WI38 (cell line): ENCODE measurements at regions not wholly inside any gene's neighbourhood (a gene's known extent, or its start where the extent isn't known, plus 50 kb on each side); places are given as distances from the start of the nearest gene placed in this dataset.

Source experiments
- H3K4me3 ChIP-seq: 2 replicates; pipeline ENCODE4 v1.5.1; 2011; ENCODE audit warnings: low read depth, mild to moderate bottlenecking, control low read depth, low read length
- TF ChIP-seq, protein P1 (sequence below): IDR thresholded peaks from 2 replicates; pipeline ENCODE4 v1.5.1; 2012; ENCODE audit warnings: low read depth, mild to moderate bottlenecking, control low read depth, low read length

- no peak overlapping the region for H3K4me3 ChIP-seq
- TF ChIP-seq, protein P1, sequence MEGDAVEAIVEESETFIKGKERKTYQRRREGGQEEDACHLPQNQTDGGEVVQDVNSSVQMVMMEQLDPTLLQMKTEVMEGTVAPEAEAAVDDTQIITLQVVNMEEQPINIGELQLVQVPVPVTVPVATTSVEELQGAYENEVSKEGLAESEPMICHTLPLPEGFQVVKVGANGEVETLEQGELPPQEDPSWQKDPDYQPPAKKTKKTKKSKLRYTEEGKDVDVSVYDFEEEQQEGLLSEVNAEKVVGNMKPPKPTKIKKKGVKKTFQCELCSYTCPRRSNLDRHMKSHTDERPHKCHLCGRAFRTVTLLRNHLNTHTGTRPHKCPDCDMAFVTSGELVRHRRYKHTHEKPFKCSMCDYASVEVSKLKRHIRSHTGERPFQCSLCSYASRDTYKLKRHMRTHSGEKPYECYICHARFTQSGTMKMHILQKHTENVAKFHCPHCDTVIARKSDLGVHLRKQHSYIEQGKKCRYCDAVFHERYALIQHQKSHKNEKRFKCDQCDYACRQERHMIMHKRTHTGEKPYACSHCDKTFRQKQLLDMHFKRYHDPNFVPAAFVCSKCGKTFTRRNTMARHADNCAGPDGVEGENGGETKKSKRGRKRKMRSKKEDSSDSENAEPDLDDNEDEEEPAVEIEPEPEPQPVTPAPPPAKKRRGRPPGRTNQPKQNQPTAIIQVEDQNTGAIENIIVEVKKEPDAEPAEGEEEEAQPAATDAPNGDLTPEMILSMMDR, result no peak
These were observed 53.8 kb upstream of the C2CD4B start for GRCh38 chr15:62218841-62219240.

DNA sequence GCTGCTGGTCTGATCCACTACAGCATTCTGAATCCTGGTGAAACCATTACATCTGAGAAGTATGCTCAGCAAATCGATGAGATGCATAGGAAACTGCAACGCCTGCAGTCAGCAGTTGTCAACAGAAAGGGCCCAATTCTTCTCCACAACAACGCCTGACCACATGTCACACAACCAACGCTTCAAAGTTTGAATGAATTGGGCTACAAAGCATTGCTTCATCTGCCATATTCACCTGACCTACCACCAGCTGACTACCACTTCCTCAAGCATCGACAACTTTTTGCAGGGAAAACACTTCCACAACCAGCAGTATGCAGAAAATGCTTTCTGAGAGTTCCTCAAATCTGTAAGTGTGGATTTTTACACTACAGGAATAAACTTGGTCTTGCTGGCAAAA is 54.7 kb upstream of the C2CD4B start:
- H3K4me3 ChIP-seq, result no peak overlapping the region
- TF ChIP-seq, protein P1, result no peak

GRCh38 chr15:62223020-62223419 is 57.9 kb upstream of the C2CD4B start:
- TF ChIP-seq, protein P1, result no peak
- no peak overlapping the region for H3K4me3 ChIP-seq

- TF ChIP-seq, protein P1, result no peak
- no peak overlapping the region for H3K4me3 ChIP-seq
These were observed 63.5 kb upstream of the C2CD4B start for GRCh38 chr15:62228604-62229003.

GRCh38 chr15:62231856-62232255 is 66.8 kb upstream of the C2CD4B start:
- H3K4me3 ChIP-seq, result no peak overlapping the region
- TF ChIP-seq, protein P1, result no peak

- TF ChIP-seq, protein P1, result no peak
- no peak overlapping the region for H3K4me3 ChIP-seq
These were observed 75.3 kb upstream of the C2CD4B start for GRCh38 chr15:62240121-62241096.

DNA sequence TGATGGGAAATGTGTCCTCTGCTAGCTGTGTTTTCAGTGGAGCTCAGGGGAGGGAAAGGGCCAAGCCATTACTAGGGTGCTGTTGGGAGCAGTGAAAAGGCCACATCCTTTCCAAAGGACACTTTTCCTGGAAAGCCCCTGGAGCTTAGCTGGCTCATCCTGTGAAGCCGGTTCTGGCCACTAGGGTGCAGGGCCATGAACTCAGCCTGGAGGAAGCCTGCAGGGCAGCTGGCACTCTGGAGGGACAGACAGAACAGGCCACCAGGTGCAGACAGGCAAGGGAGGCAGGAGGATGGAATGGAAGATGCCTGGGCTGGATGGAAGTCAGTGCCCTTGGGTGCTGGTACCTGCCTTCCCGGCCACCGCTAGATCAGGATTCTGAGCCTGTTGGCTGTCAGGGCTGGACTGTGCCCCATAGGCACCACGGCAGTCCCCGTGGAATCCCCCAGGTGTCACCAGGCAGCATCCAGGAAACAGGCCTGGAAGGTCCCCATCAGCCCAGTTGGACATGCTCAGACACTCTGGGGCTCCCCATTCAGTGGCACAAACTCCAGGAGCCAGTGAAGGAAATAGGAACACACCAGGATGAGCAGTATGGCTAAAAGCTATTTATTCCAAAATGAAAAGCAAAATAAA is 76.2 kb upstream of the C2CD4B start:
- TF ChIP-seq, protein P1, result peak; percentile 41
- H3K4me3 ChIP-seq, result no peak overlapping the region
